Activated T-helper 1 cell treated with Interleukin-2 at 50 U/mL for 16 hours (primary cell): ENCODE measurements at regions not wholly inside any gene's neighbourhood (a gene's known extent, or its start where the extent isn't known, plus 50 kb on each side); places are given as distances from the start of the nearest gene placed in this dataset.

Experiments used
- DNase-seq: peaks from one replicate; pipeline ENCODE4 v3.0.0-alpha.2; 2020; ENCODE audit warnings: low read depth

DNA sequence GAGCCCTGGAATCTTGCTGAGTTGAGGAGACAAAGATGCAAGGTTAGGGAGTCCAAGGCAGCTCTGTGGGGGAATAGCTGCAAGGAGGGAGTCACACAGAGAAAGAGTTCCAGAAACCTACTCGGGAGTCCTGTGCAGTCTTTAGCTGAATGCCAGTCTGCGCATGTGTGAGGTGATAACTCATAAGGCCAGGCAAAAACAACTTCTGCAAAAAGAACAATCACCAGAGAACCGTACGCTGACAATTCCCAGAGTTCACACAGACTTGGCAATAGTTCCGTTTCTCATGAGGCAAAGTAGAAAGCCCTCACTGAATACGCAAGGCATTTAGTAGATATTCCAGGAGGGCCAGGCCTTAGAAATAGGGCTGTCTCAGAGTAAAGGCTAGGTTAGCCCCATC lies 135.2 kb upstream of the TAB2 start:
- no peak for DNase-seq

DNA sequence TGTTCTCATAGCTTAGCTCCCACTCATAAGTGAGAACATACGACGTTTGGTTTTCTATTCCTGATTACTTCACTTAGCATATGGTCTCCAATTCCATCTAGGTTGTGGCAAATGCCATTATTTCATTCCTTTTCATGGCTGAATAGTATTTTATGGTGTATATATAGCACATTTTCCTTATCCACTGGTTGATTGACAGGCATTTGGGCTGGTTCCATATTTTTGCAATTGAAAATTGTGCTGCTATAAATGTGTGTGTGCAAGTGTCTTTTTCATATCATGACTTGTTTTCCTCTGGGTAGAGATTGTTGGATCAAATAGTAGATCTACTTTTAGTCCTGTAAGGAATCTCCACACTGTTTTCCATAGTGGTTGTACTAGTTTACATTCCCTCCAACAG lies 133.0 kb upstream of the TAB2 start:
- DNase-seq: no peak

DNA sequence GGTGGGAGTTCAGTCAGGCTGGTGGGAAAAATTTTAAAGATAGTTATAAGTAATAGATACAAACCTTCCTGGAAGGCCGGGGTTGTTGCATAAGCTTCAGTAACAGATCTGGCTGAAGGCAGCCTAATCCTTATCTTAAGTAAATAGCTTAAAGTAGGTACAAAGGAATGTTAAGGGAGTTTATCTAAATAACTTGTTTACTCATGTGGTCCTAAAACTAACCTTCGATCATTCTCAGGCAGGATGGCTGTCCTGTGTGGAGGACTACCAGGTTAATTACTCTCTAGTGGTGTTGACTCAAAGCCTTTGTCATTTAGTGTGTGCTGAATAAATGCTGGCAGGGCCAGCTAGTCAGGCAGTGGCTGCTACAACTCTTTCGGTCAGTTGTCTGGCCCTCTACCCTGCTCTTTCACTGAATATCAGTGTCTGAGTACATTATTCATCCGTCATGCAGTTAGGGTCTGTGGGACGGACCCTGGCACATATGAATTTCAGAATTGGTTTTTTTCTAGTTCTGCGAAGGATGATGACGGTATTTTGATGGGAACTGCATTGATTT lies 131.6 kb upstream of the TAB2 start:
- no peak for DNase-seq

DNA sequence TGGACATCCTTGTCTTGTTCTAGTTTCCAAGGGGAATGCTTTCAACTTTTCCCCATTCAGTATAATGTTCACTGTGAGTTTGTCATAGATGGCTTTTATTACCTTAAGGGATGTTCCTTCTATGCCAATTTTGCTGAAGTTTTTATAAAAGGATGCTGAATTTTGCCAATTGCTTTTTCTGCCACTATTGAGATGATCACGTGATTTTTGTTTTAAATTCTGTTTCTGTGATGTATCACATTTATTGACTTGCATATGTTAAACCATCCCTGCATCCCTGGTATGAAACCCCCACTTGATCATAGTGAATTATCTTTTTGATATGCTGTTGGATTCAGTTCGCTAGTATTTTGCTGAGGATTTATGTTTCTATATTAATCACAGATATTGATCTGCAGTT lies 130.6 kb upstream of the TAB2 start:
- DNase-seq: no peak

DNA sequence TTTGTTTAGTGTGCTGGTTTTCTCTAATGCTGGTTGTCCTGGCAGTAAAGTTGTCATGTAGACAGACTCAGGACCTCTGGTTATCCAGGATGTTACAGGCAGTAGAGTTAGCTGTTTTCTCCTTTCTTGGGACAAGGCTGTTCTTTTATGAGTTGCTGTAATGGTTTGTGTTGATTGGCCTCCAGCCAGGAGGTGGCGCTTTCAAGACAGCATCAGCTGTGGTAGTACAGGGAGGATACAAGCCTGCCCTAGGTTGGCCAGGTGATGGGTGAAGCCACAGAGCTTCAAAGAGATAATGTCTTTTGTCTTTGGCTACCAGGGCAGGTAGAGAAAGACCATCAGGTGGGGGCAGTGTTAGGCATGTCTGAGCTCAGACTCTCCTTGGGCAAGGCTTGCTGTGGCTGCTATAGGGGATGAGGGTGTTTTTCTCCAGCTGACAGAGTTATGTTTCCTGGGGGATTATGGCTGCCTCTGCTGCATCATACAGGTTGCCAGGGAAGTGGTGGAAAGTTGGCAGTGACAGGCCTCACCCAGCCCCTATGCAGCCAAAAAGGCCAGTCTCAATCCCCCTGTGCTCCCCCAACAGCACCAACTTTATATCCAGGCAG lies 127.2 kb upstream of the TAB2 start:
- peak; percentile 7 for DNase-seq

DNA sequence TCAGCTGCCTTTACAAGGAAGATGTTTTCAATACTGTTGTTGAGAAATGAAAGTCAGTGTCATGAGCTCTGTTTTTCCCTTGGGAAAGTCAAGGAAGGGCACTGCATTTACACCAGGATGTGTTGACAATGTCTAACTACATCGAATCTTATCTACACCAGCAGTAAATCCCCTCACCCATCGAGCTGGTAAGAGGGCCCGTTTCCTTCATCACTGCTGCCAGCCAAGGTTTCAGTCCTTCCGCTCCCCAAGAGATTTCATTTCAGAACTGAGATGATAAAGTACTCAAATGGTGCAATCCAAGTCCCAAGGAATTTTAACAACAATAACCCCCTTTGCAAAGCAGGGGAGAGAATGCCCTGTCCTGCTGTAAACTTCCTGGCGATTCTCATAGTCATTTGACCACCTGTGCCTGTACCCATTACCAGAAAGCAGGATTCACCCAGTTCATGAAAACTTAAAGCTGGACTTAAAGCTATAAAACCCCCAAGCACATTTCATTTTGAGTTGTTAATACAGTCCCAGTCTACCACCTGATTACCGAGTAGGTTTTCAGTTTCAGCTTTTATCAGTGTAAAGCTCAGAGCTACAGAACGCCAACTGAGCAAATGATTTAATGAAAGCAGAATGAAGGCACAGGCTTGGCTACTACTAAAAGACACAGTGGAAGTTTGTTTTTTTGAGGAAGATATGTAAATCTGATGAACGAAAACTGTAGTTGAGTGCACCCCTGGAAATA lies 122.5 kb upstream of the TAB2 start:
- no peak for DNase-seq

DNA sequence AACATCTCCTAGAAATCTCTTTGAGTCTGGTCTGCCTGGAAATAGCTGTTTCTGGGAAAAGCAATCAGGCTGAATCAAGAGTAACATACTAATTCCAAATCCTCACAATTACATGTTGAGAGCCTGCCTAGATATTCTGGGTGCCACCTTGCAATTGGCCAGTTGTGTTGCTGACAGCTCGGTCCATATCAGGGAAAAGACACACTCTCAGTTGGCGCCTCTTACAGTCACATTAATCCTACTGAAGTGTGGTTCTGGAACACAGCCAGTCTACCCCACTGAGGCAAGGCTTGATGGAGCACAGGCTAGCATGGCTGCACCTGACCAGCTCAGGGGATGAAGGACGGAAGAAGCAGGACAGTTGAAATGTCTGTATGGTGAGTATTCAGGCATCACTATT lies 121.4 kb upstream of the TAB2 start:
- DNase-seq: no peak

DNA sequence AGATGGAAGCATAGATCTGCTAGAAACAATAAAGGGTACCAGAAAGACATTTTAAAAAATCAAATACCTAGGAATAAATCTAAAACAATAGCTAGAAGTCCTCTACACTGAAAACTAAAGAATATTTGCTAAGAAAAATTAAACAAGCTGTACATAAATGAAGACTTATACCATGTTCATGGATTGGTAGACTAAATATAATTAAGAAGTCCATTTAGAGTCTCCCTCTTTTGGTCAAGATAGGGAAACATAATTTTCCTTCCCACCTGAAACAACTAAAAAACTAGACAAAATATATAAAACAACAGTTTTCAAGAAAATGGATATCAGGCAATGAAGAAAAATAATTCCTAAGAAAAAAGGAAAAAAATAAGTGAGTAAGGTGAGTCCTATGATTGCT lies 120.0 kb upstream of the TAB2 start:
- DNase-seq: no peak

DNA sequence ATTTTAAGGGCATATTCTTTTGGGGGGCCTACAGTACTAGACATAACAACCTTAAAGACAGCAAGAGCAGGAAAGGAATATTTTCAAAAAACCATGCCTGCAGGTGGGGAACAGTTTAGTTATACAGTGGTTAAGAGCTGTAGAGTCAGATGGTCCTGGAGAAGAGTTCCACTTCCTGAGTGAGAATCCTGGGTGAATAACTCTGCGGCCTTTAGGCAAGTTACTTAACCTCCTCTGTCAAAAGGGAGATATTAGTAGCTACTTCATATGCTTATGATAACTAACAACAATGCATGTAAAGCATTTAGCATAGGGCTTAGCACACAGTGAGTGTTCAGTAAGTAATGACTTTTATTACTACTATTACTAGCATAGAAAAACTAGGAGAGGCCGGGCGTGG lies 119.2 kb upstream of the TAB2 start:
- DNase-seq: no peak

DNA sequence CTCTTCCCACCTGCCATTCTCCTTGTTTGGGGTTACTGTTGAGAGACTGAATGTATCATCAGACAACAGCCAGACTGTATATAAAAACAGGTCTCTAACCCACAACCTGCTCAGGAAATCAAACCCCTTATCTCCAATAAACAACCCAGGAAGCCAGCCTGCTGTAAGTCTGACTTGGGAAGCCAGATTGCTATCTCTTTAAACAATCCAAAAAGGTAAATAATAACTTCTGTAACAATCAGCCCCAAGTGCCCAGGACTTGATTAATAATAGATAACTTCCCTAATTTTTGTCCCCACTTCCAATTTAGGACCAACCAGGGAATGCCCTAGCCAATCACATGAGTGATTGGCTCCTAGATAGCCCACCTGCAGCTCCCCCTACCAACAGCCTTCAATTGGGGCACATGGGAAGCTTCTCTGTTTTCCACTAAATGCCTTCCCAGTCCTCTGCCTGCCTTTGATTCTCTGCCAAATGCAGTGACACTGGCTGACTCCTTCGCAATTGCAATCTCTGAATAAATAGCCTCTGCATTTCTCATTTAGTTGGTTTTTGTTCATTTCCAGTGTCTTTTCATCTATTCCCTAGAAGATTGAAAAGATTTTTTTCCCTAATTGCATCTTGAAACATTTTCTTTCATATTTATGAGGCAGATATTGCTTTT lies 117.1 kb upstream of the TAB2 start:
- no peak for DNase-seq

DNA sequence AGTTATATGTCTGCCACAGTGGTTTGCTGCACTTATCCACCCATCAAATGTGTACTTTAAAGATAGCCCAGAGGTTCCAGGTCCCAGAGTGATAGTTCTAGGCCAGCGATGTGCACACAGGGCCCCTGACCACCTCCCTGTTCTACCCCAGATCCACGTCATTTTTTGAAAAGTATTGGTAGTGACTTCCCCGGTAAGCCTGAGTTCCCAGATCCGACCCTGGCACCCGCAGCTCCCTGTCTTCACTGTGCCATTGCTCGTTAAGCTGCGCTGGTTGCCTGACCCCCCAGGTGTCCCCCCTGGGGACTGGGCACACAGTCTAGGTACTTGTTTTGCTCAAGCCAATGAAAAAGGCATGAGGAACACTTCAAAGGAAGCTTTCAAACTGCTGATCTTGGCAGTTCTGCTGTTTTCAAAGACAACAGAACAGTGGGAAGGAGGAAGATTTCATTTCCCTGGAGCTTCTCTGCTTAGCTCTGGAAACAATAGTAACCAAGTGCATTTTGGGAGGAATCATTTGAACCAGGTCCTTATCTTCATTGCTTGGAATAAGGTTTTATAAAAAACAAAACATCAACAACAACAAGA lies 116.3 kb upstream of the TAB2 start:
- DNase-seq: no peak

DNA sequence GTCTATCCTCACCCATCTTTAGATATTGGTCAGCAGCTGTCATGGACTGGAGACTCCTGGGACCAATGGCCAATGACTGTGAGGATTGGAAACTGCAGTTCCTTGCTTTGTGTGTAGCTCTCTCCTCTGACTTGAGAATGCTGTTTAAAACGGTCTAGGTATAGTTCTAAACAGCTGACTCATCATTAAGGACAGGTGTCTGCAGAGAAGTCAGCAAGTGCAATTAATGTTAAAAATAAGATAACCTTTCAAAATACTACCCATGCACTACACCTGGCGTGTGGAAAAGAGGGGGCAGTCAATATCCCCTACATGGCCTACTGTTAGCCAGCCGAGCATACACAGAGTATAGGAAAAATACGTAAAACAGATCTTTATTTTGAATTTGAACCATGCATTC lies 115.4 kb upstream of the TAB2 start:
- DNase-seq: no peak

DNA sequence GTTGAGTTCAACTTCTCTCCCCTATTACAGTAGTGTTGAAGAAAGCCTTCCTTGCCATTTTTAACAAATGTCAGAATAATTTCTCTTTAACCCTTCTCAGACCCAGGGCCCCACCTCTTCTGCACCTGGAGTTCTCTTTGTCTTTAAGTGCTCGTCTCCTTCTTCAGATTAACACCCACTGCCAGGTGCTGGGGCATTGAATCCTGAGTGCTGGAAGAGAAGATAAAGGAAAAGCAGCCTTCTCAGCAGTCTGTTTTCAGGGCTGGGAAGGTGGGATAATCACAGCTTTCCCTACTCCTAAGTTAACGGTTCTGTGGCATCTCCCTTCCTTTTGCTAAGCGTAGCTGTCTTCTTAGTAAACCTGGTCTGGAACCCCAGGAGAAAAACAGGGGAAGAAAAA lies 114.6 kb upstream of the TAB2 start:
- no peak for DNase-seq

DNA sequence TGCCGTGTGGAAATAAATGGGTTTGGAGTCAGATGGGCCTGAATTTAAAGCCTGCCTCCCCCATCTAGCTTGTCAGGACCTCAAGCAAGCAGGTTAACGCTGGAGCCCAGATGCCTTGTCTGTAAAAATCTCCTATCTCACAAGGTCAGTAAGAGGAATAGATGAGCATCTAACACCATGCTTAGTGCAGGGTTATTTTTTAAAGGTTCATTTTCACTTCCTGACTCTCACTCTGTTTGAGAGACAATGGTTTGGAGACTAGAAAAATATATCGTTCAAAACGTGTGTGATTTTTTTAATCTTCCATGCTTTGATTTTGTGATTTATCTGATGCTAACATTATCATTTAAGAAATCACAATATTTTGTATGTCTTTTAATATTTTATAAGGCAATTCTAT lies 114.0 kb upstream of the TAB2 start:
- DNase-seq: no peak

DNA sequence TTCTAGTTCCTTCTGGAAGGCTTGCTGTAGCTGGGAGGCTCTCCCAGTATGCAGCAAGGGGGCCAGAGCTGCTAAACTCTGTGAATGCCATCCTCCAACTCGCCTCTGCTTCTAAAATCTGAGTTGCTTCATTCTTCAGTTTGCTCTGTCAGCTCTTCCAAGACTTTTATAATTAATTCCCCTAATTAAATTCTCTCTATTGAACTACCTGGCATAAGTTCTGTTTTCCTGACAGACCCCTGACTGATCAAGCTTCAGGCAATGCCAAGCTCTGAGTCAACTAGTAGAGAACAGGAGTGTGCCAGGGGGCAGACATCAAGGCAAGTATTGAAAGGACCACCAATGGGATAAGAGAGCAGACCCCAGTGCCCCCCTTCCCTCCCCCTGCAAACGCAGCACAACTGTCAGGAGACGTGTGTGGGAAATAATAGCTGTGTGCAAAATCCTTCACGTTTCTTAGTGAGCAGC lies 109.3 kb upstream of the TAB2 start:
- DNase-seq: no peak

DNA sequence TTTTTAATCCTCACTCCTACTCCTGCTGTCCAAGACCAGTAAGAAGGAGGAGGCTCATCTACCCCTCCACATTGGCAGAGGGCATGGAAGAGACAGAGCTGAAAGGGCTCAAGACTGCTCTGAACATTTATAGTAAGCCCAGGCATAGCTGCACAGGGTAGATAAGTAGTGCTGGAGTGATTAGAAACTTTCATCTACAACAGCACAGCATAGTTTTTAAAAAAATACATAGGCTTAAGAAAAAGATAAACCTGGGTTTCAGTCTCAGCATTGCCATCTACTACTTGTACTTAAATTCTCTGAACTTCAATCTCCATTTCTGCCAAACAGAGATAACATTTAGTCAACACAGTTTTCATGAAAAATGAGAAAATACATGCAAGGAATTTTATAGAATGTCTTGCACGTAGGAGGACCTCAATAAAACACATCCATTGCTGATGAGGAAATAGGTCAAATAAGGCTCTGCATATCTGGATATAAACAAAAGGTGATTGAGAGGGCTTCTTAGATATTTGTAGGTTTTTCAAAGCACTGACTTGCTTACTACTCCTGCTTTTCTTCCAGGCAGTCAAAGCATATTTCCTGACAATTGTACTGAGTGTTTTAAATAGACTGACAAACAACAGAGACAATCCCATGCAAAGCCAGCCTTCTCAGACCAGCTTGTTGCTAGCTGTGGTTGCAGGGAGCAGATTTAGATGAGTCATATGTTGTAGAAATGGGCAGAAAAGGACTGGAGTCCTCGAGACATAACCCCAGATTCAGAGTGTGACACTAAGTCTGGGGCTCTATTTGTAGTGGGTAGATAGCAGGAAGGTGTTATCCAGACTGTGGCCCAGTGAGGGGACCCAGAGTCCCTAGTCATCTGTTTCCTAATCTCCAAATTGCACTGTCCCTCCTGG lies 107.4 kb upstream of the TAB2 start:
- no peak for DNase-seq

DNA sequence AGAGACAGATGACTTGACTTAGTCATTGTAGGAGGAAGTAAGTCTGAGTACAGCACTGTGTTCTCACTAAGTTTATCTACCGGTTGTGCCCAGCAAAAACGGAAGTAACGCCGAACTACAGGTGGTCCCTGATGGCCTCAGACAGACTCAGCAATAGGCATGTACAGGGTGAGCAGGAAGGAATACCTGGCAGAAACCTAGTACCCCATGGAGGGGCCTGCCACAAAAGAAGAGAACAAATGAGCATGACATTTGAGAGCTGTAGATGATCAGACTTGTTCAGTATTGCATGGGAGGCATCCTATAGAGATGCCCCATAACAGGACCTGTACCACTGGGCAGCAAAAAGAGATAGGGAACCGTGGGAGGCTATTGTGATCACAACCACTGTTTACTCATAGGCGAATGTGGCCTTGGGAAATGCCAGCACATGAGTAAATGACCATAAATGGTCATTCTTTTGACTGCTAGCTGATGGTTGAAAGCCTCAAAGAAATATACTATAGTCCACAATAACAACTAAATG lies 106.4 kb upstream of the TAB2 start:
- DNase-seq: no peak

DNA sequence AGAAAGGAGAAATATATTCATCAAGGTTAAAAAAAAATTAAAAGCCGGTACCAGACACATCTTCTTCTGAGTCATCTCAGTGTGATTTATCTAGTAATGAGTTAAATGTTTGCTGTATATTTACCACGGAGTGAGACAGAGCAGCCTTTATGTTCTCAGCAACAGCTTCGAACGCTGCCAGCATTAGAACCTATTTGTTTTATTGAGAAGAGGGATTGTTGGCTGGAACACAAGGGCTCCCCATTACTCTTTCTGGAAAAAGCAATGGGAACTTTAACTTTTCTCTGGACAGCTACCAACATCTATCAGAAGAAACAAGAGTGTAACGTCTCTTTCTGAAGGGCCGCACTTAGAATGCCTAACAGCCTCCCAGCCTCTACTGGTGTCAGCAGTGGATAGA lies 105.3 kb upstream of the TAB2 start:
- DNase-seq: no peak

DNA sequence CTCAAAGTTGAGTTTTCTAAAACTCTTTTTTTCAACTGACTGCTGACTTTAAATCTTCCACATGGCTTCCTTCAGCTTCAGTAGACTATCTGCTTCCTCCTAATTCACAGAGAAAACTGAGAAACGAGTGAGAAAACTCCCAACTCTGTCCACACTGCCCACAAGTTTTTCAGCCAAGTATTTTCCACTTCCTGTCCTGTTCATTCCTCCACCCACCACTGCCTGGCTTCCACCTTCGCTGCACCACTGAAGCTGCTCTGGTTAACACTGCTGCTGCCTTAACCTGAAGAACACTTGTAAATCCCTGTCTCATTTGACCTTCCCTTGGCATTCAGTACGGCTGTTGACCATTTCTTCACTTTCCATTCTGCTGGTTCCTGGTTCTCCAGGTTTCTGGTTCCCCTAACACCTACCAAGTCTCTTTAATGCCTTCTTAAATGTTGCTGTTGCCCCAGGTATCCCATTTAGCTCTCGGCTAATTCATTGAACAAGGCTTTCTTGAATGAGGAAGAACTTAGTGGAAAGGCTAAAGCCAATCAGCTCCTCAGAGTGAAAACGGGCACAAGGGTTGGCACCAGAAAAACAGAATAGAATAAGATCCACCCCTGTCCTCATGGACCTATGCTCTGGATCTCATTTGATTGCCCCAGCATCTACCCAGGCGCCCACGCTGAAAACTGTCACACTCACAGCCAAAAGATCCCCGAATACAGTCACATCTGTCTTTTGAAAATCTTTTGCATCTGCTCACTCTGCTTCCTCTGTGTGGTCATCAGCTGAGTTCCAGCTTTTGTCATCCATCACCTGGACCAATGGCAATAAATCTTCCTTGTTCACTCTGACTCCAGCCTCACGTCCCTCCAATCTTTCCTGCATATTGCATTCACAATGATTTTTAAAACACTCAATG lies 104.4 kb upstream of the TAB2 start:
- no peak for DNase-seq

DNA sequence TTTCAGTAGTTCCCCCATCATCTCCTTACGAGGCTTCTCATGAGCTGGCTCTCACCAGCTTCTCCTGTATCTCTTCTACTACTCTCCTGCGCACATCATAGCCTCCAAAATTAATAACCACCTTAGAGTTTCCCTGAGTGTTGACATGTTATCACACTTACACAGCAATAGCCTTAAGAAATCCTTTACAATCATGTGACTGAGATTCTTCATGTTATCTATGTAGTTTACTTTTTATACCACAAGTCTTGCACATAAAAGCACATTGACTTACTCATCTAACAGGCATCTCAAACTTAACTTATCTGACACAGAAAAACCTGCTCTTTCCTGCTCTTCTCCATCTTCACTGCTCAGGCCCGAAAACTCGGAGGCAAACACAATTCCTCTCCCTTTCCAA lies 103.7 kb upstream of the TAB2 start:
- no peak for DNase-seq
